Mammary epithelial cell (primary cell): ENCODE measurements at regions not wholly inside any gene's neighbourhood (a gene's known extent, or its start where the extent isn't known, plus 50 kb on each side); places are given as distances from the start of the nearest gene placed in this dataset.

Experiments used
- CTCF ChIP-seq, 2 donors: IDR thresholded peaks in 1 of 2; conservative IDR thresholded peaks in 1 of 2; 2 replicates each; pipeline ENCODE4 v1.5.1; 2011 to 2012; ENCODE audit warnings: inconsistent platforms in 2 of 2, low read length in 2 of 2, mild to moderate bottlenecking in 2 of 2, control low read depth in 1 of 2, low read depth in 1 of 2; ENCODE audit not compliant: insufficient read depth in 1 of 2; ENCODE audit errors: extremely low read depth in 1 of 2
- EZH2 ChIP-seq: IDR thresholded peaks from 2 replicates; pipeline ENCODE4 v1.6.1; 2012; ENCODE audit warnings: low read length, inconsistent platforms, borderline replicate concordance

- TF ChIP-seq CTCF (conservative IDR thresholded peaks at IDR 0.05 in 1 of 2, IDR thresholded peaks at IDR 0.05 in 1 of 2; ENCODE audit: extremely low read depth in 1 of 2, insufficient read depth in 1 of 2, low read depth in 1 of 2, low read length in 2 of 2) (no peak), EZH2 (no peak)
These were observed 190.3 kb downstream of the TMEM167A start for GRCh38 chr5:82886911-82887310.
